K562 (cell line): ENCODE measurements at regions not wholly inside any gene's neighbourhood (a gene's known extent, or its start where the extent isn't known, plus 50 kb on each side); places are given as distances from the start of the nearest gene placed in this dataset.

Source experiments
- EP400 ChIP-seq: fragments of 450-650 bp; IDR thresholded peaks from 2 replicates; pipeline ENCODE4 v1.6.1; 2017; ENCODE audit warnings: antibody characterized with exemption, mild to moderate bottlenecking, moderate library complexity
- PHB ChIP-seq: fragments of 250-450 bp; sonication (Bioruptor Pico); IDR thresholded peaks from 2 replicates; pipeline ENCODE4 v1.5.0; 2021
- SLC30A9 ChIP-seq: fragments of 250-450 bp; sonication (Bioruptor Pico); IDR thresholded peaks from 2 replicates; pipeline ENCODE4 v1.8.0; 2022; ENCODE audit warnings: mild to moderate bottlenecking, moderate library complexity
- TCF3 ChIP-seq: sonication (generic); formaldehyde crosslinking; IDR thresholded peaks from 2 replicates; pipeline ENCODE4 v1.4.0; 2020; ENCODE audit warnings: mild to moderate bottlenecking, missing genetic modification reagents
- TF ChIP-seq, protein P1 (sequence below), 2 experiments: fragments of 450-650 bp; IDR thresholded peaks; 2 replicates each; pipeline ENCODE4 v1.6.1; 2016; ENCODE audit warnings: mild to moderate bottlenecking in 2 of 2, borderline replicate concordance in 1 of 2, low read depth in 1 of 2, moderate library complexity in 1 of 2
- TF ChIP-seq, protein P2 (sequence below): fragments of 250-450 bp; sonication (Bioruptor Pico); IDR thresholded peaks from 2 replicates; pipeline ENCODE4 v1.8.0; 2021; ENCODE audit warnings: borderline replicate concordance, mild to moderate bottlenecking, moderate library complexity; ENCODE audit not compliant: poor library complexity, severe bottlenecking
- TF ChIP-seq, protein P3 (sequence below): sonication (generic); formaldehyde crosslinking; IDR thresholded peaks from 2 replicates; pipeline ENCODE4 v1.8.0; 2022; ENCODE audit warnings: missing genetic modification reagents, mild to moderate bottlenecking, moderate library complexity, borderline replicate concordance
- TF ChIP-seq, protein P4 (sequence below), 3 experiments: fragments of 200-800 bp in 1 of 3; fragments of 250-450 bp in 1 of 3; fragments of 450-650 bp in 1 of 3; sonication (Bioruptor Pico) in 1 of 3; sonication (Bioruptor generic) in 1 of 3; formaldehyde crosslinking in 1 of 3; IDR thresholded peaks; 2 replicates each; pipeline versions ENCODE4 v1.6.1 to v1.8.0; 2016 to 2022; ENCODE audit warnings: mild to moderate bottlenecking in 2 of 3, missing genetic modification characterization in 2 of 3, missing compliant biosample characterization in 1 of 3, moderate library complexity in 1 of 3
- TF ChIP-seq, protein P5 (sequence below): fragments of 450-650 bp; IDR thresholded peaks from 2 replicates; pipeline ENCODE4 v1.7.1; 2018; ENCODE audit warnings: mild to moderate bottlenecking, low read depth; ENCODE audit not compliant: partially characterized antibody

DNA sequence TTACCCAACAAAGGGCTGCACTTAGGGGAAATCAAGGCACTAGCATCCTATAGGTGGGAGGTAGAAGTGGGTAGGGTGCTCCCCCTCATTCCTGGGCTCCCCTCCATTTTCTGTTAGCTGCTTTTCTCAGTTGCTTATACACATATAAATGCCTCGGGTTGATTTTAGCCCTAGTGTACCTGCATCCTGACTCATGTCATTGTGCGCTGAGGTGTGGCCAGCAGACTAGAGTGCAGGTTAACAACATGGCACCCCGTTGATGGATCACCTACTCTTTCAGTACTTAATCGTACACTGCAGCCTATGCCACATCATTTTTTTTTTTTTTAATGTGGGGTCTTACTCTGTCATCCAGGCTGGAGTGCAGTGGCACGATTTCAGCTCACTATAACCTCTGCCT, 144.0 kb upstream of the ITGB1 start (continued):
- TF ChIP-seq, protein P1, sequence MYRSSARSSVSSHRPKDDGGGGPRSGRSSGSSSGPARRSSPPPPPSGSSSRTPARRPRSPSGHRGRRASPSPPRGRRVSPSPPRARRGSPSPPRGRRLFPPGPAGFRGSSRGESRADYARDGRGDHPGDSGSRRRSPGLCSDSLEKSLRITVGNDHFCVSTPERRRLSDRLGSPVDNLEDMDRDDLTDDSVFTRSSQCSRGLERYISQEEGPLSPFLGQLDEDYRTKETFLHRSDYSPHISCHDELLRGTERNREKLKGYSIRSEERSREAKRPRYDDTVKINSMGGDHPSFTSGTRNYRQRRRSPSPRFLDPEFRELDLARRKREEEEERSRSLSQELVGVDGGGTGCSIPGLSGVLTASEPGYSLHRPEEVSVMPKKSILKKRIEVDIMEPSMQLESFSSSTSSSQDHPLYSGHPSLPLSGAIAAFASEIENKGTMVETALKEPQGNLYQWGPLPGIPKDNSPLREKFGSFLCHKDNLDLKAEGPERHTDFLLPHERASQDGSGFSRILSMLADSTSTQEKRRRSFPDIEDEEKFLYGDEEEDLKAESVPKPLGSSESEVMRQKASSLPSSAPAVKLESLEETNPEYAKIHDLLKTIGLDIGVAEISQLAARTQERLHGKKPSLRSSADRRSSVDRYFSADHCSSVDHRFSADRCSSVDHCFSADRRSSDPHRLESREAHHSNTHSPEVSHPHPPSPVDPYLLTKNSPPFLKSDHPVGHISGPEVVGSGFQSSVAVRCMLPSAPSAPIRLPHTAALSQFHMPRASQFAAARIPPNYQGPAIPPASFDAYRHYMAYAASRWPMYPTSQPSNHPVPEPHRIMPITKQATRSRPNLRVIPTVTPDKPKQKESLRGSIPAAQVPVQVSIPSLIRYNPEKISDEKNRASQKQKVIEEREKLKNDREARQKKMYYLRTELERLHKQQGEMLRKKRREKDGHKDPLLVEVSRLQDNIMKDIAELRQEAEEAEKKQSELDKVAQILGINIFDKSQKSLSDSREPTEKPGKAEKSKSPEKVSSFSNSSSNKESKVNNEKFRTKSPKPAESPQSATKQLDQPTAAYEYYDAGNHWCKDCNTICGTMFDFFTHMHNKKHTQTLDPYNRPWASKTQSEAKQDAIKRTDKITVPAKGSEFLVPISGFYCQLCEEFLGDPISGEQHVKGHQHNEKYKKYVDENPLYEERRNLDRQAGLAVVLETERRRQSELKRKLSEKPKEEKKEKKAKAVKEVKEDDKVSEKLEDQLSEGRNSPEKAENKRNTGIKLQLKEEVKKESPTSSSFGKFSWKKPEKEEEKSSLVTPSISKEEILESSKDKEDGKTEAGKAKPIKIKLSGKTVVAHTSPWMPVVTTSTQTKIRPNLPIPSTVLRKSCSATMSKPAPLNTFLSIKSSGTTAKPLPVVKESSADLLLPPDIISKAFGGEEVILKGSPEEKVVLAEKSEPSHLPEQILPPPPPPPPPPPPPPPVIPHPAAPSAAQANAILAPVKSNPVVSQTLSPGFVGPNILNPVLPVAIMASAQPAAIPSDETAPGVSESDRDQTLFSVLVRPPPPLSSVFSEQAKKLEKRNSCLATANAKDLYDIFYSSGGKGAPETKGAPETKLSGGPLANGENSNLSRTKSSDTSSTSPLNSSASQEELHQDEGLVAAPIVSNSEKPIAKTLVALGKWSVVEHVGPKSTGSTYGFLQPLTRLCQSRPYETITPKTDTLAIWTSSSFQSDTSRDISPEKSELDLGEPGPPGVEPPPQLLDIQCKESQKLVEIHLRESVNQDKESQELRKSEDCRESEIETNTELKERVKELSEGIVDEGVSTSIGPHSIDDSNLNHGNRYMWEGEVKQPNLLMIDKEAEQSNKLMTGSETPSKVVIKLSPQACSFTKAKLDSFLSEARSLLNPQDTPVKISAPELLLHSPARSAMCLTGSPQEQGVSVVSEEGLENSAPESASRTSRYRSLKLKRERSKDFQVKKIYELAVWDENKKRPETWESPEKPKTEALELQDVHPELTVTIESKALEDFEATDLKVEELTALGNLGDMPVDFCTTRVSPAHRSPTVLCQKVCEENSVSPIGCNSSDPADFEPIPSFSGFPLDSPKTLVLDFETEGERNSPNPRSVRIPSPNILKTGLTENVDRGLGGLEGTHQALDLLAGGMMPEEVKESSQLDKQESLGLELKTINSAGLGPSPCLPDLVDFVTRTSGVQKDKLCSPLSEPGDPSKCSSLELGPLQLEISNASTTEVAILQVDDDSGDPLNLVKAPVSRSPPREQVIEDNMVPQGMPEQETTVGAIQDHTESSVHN (IDR thresholded peaks at IDR 0.05; ENCODE audit: borderline replicate concordance in 1 of 2, low read depth in 1 of 2), result no peak
- TF ChIP-seq EP400 (no peak), TCF3 (CRISPR knock-in tag) (no peak), PHB (CRISPR knock-in tag) (no peak), SLC30A9 (no peak)
- TF ChIP-seq, protein P2, sequence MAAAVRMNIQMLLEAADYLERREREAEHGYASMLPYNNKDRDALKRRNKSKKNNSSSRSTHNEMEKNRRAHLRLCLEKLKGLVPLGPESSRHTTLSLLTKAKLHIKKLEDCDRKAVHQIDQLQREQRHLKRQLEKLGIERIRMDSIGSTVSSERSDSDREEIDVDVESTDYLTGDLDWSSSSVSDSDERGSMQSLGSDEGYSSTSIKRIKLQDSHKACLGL (CRISPR knock-in tag), result no peak
- TF ChIP-seq, protein P3, sequence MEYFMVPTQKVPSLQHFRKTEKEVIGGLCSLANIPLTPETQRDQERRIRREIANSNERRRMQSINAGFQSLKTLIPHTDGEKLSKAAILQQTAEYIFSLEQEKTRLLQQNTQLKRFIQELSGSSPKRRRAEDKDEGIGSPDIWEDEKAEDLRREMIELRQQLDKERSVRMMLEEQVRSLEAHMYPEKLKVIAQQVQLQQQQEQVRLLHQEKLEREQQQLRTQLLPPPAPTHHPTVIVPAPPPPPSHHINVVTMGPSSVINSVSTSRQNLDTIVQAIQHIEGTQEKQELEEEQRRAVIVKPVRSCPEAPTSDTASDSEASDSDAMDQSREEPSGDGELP (CRISPR knock-in tag), result no peak
- TF ChIP-seq, protein P4, sequence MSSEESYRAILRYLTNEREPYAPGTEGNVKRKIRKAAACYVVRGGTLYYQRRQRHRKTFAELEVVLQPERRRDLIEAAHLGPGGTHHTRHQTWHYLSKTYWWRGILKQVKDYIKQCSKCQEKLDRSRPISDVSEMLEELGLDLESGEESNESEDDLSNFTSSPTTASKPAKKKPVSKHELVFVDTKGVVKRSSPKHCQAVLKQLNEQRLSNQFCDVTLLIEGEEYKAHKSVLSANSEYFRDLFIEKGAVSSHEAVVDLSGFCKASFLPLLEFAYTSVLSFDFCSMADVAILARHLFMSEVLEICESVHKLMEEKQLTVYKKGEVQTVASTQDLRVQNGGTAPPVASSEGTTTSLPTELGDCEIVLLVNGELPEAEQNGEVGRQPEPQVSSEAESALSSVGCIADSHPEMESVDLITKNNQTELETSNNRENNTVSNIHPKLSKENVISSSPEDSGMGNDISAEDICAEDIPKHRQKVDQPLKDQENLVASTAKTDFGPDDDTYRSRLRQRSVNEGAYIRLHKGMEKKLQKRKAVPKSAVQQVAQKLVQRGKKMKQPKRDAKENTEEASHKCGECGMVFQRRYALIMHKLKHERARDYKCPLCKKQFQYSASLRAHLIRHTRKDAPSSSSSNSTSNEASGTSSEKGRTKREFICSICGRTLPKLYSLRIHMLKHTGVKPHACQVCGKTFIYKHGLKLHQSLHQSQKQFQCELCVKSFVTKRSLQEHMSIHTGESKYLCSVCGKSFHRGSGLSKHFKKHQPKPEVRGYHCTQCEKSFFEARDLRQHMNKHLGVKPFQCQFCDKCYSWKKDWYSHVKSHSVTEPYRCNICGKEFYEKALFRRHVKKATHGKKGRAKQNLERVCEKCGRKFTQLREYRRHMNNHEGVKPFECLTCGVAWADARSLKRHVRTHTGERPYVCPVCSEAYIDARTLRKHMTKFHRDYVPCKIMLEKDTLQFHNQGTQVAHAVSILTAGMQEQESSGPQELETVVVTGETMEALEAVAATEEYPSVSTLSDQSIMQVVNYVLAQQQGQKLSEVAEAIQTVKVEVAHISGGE (CRISPR knock-in tag; IDR thresholded peaks at IDR 0.05), result no peak
- TF ChIP-seq, protein P5, sequence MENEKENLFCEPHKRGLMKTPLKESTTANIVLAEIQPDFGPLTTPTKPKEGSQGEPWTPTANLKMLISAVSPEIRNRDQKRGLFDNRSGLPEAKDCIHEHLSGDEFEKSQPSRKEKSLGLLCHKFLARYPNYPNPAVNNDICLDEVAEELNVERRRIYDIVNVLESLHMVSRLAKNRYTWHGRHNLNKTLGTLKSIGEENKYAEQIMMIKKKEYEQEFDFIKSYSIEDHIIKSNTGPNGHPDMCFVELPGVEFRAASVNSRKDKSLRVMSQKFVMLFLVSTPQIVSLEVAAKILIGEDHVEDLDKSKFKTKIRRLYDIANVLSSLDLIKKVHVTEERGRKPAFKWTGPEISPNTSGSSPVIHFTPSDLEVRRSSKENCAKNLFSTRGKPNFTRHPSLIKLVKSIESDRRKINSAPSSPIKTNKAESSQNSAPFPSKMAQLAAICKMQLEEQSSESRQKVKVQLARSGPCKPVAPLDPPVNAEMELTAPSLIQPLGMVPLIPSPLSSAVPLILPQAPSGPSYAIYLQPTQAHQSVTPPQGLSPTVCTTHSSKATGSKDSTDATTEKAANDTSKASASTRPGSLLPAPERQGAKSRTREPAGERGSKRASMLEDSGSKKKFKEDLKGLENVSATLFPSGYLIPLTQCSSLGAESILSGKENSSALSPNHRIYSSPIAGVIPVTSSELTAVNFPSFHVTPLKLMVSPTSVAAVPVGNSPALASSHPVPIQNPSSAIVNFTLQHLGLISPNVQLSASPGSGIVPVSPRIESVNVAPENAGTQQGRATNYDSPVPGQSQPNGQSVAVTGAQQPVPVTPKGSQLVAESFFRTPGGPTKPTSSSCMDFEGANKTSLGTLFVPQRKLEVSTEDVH, result no peak
